GM12874 (cell line): ENCODE measurements at regions not wholly inside any gene's neighbourhood (a gene's known extent, or its start where the extent isn't known, plus 50 kb on each side); places are given as distances from the start of the nearest gene placed in this dataset.

Experiments used
- CTCF ChIP-seq: IDR thresholded peaks from 2 replicates; pipeline ENCODE4 v1.5.1; 2011; ENCODE audit warnings: low read depth, mild to moderate bottlenecking, control low read depth, low read length, moderate library complexity; ENCODE audit not compliant: insufficient read depth

GRCh38 chr18:4843771-4844170 is 353.3 kb downstream of the AKAIN1 start:
- no peak for TF ChIP-seq CTCF

GRCh38 chr18:4842751-4843150 is 354.3 kb downstream of the AKAIN1 start:
- no peak for TF ChIP-seq CTCF

GRCh38 chr18:4842287-4842686 is 354.8 kb downstream of the AKAIN1 start:
- no peak for TF ChIP-seq CTCF

- no peak for TF ChIP-seq CTCF
Measured at GRCh38 chr18:4839639-4840038, 357.4 kb downstream of the AKAIN1 start.

GRCh38 chr18:4836141-4836540 is 360.9 kb downstream of the AKAIN1 start:
- TF ChIP-seq CTCF = no peak

- no peak for TF ChIP-seq CTCF
Measured at GRCh38 chr18:4831791-4832375, 365.2 kb downstream of the AKAIN1 start.

- TF ChIP-seq CTCF = no peak
Measured at GRCh38 chr18:4831127-4831526, 365.9 kb downstream of the AKAIN1 start.

- no peak for TF ChIP-seq CTCF
Measured at GRCh38 chr18:4823091-4823490, 368.0 kb upstream of the DLGAP1 start.
